Mesenteric fat pad (tissue), 1 donor: ENCODE measurements at regions not wholly inside any gene's neighbourhood (a gene's known extent, or its start where the extent isn't known, plus 50 kb on each side); places are given as distances from the start of the nearest gene placed in this dataset.

Experiments used
- DNase-seq: peaks from one replicate; pipeline ENCODE4 v3.0.0-alpha.2; 2020; ENCODE audit warnings: low spot score
- donor health status: DM: yes; HTN: yes; CAD: no.

DNA sequence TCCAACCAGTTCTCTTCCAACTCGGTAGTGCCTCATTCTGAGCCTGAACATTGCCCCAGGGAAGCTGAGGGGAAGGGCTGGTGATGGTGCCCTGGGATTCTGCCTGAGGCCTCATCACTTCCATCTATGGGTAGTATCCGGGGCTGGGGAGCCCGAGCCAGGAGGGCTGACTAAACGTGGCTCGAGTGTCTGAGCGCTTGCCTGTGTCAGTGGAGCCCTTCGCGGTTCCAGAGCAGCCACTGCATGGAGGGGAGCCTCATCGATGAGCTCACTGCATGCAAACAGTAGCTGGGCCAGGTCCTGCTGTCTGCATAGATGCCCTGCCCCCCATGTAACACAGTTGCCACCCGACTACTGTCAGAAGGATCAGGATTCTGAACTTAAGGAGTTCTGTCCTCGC lies 129.3 kb downstream of the GLI2 start:
- DNase-seq = no peak

DNA sequence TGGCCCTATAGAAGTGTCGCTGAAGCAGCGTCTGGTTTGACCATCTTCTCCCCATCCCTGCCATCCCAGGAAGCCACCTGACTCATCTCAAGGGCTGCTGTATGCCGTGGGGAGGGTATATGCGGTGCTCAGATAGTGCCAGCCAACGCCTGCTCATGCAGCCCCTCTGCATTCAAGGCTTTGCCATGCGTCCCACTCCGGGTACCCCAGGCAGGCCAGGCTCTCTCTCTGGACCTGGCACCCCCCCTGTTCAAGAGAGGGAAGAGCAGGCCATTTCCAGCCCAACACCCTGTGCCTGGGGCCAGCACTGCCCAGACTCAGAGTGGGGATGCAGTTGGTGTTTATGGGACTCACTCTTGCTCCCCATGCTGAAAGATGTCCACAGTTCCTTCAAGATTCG lies 130.0 kb downstream of the GLI2 start:
- no peak for DNase-seq

DNA sequence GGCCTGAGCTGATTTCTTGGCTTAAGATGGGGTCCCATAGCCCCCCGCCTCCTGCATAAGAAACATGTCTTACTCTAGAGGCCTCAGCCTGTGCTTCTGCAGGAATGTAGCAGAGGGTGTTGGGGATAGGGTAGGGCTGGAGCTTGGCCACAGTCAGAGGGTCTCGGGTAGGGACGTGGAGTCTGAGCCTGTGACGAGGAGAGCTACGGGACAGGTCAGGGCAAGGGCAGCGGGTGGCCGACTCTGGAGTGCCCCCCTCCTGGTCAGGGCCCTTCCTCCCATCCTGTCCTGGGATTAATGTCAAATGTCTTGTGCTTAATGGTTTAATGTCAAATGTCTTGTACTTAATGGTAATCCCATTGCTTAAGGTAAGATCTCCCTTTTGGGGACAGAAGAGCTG lies 130.4 kb downstream of the GLI2 start:
- no peak for DNase-seq

DNA sequence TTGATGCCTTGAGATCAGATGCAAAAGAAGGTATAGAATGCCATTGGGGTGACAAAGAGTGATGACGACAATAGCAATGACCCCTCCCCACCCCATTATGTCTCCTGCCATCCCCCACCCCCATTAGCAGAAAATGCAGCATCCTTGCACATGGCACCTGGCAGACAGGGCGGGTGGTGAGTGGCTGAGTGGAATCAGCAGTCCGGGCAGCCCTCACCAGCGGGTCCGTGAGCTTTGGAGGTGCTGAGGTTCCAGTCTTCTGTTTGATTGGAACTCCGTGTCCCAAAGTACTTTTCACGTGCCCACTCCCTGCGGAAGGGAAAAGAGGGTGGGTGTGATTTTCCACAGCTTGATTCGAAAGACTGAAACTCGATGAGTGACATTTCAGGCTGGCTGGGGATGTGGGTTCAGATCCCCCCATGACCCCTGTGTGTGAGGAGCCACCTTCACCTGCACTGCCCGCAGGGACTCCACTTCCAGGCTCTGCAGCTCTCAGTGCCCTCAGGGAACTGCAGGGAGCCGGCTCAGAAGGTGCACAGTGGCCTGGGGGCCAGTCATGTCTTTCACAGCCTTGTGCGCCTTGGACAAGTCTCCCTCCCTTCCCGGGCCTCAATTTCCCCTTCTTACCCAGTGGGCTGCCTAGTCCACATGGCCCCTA lies 130.9 kb downstream of the GLI2 start:
- no peak for DNase-seq

DNA sequence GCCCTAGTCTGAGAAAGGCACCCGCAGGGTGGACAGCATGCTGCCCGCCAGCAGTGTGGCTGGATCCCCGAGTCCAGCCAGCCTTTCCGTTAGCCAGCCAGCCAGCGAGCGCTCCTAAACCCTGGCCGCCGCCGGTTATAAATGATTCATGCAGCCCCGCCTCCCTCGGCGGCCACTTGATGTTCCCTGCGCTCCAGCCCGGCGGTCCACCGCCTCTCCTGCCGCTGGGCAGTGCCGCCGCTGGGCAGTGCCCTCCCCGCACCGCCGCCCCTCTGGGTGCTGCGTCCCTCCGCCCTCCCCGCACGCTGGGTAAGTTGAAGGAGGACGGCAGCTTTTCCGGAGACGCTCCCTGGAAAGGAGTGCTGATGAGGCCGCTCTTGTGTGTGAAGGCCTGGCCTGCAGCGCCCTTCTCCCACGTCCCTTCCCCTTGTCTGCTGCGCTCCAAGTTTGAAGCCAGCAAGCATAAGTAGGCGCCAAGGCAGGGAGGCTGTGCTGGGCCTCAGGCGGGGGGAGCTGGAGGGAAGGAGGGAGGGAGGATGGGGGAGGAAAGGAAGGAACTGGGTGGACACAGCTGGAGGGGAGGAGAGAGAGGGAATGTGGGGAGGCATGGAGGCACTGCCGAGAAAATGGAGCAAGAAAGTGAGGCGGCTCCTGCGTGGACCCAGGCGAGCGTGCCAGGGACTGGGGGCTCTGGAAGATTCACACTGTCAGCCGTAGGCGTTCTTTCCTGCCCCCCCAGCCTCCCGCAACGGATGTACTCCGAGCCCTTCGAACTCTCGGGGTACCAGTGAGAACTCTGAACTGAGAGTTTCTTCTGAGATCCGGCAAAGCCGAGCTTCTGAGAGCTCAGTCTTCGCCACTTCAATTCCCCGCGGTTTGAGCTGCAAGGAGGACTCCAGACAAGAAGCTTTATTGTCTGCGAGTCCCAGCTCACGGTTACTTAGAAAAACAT lies 131.9 kb downstream of the GLI2 start:
- DNase-seq = no peak

DNA sequence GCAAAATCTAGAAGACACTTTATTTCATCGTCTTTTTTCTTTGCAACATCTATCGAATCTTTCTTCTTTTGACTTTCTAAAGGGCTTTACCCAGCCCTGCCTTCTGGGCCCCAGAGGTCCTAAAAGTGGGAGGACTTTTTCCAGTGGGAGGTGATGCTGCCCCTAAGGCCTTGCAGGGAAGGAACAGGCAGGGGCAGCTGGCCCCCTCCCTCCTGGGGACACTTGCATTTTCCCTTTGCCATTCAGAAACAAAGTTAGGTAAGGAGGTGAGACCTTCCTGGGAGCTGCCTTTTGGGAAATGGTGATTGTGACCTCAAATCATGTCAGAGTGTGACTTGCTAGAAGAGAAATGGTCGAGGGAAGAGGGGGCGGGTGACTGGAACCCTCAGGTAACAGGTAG lies 132.7 kb downstream of the GLI2 start:
- no peak for DNase-seq

DNA sequence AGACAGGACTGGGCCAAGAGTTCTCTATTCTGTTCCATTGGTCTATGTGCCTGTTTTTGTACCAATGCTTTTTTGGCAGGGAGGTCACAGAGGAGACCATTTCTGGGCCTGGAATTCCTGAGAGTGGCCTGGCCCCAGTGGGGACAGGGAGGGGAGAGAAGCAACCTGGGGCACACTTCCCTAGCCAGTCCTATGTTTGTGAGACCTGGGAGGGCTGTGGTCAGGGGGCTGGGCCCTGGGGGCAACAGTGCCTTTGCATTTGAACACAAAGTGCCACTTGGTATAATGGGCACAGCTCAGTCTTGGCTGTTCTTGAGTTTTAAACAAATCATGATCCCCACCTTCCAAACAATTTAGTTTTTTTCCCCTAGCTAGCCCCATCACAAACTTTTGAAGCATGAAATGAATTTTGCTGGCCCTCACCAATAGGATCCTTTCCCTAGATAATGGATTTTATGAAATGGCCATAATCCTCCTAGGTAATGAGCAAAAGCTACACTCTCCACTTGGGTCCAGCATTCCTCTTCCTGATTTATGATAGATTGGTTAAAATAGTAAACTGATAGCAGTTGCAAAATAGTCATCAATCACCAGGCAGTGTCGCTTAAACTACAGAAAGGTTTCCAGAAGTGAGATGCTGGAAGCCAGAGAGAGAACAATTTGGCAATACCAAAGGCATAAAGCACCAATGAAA lies 133.5 kb downstream of the GLI2 start:
- DNase-seq = no peak

DNA sequence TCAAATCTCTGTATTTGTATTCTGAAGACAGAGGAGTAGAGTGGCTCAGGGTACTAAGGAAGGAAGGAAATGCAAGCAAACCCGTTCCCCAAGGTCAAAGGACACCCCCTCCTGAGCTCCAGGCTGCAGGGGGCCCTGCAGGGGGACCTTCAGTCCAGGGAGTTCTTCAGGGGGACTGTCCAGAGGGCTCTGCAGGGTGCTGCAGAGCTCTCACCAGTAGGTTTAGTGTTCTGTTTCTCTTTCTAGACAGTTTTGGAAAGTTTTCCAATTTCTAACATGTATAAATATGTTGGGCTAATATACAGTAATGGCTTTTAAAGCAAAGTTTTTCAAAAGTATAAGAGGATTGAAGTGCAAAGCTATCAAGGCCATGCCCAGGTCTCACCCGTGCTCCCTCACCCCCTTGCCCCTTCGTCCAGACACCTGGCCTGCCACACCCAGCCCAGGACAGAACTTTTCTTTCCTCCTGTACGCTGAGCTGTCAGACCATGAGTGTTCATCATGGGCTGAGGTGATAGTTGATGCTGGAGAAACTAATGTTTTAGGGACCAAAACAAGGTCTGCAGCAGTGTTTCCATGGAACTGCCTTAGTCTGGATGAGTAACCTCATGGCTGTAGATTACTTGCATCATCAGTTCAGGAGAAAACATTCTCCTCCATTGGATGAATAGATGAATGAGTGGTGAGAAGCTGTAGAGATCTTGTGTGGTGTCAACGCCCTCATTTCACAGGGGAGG lies 134.2 kb downstream of the GLI2 start:
- DNase-seq = no peak

DNA sequence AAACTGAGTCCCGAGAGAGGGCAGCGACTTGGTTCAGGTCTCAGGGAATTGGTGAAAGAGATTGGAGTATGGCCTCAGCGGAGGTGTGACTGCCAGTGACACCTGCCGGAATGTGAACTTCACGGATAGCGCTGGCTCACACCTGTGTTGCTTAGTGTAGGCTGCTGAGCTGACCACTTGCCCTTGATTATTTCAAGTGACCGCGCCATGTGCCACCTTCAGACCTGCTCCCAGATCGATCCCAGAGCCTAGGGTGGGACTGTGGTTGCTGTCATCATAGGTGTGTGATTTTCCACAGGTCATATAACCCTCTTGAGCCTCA lies 134.8 kb downstream of the GLI2 start:
- DNase-seq = no peak

DNA sequence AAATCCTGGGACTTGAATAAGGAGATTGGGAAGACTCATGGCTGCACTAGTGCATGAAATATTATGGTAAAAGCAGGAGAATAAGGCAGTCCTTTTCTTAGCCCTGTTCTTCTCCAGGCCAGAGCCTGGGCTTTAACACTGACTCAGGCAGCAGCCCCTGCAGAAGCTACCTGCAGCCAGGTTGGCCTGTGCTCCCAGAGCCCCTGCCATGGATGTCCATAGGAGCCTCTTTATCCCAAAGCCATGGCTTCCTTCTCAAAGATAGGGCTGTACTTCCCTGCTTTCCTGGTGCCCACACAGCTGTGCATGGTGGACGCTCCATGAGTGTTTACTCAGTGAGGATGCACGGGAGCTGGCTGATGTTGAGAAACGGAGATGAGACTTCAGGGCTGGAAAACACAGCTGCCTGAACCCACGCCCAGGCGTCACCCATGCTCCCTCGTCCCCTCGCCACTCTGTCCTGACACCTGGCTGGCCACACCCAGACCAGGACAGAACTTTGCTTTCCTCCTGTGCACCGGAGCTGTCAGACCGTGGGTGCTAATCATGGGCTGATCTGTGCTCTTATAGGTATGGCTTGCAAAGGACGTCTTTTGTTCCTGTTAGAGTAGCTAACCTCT lies 135.5 kb downstream of the GLI2 start:
- no peak for DNase-seq

DNA sequence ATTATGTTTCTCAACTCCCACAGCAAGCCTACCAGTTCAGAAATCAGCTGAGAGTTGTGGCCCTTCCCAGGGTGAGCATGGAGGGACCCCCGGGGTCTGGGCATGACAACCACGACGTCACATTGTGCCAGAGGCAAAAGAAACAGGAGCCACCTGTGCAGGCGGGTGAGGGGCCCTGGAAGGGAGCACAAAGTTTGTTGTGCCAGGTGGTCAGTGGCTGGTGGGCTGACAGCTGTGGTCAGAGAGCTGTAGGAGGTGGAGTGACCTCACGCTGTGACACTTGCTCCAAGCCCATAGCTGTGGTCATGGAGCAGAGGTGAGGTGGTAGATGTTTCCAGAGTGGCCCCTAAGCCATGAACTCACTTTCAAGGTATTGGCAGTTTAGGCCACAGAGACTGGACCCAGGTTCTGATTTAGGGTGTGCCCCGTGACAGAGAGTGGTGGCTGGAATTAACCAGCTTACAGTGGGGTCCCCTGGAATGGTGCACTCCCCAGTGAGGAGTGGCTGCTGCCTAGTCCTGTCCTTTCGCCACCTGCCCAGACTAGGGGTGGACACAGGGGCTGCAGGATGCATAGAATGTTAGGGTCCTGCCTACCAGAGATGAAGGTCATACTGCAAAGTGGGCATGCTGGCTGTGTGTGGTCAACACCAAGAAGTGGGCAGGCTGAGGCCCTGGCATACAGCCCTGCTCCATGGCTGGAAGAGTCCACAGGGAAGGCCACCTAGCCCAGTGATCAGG lies 136.4 kb downstream of the GLI2 start:
- no peak for DNase-seq

DNA sequence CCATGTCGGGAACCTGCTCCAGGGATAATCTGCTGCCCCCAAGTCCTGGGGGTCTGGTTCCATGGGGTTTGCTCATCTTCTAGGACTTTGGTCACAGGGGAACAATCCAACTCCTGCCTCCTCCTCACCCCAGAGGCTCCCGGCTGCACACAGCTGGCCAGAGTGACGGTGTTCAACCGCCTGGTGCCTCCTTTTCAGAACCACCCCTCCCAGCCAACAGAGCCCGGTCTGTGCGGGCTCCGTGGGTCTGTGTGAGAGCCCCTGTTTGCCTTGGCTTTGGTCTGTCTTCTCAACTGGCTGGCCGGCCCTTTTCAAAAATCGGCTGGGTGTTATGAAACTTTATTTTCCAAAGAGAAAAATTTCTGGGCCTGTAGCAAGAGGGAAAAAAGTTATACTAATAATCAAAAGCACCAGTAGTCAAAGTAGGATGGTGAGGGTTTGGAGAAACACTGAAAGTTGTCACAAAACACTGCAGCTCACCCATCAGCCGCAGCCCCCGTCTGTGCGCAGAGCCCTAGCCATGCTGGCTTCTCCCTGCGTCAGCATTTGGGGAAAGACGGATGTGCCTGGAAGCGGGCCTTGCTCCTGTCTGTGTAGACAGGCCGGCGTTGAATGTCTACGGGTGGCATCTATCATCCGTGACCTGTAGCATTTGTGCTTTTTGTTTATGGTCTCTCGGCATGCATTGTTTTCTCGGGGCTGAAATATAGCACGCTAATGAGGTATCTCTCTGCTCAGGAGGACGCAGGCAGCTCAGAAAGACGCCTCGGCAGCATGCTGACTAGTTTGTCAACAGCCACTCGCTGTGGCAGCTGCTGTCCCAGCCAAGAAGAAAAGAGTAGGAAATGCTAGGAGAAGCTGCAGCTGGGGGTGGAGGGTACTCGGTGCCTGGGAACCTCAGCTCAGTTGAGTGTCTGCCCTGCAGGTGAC lies 138.6 kb downstream of the GLI2 start:
- DNase-seq = no peak

DNA sequence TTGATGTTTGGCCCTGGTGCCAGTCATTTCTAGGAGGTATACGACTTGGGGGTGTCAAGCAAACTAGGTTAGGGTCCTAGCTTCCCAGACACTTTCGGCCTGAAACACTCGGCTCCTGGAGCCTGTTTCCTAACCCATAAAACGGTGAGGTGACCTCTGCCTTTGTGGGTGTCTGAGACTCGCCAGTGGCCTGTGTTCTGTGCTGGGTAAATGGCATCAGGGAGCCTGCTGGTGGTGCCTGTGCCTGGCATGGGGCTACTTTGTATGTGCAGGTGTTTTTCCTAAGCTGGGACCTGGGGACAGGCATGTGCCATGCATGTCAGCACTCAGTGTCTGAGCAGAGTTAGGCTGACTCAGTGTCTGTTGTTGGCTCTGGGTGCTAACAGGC lies 139.2 kb downstream of the GLI2 start:
- no peak for DNase-seq

DNA sequence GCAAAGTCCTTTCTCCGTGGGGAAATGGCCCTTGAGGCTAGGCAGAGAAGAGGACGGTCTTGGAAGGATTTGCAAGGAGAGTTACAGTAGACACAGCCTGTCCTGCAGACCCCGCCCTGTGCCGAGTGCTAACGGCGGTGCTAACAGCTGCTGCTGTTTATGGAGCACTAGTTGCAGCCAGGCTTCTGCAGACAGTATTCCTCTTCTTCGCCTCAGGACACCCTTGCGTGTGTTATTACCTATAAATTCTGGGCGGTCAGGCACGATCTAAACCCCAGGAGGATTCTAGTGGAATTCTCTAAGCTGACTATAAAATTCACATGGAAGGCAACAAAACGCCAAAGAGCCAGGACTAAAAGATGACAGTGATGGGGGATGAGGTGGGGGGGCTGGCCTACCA lies 139.8 kb downstream of the GLI2 start:
- DNase-seq = no peak

DNA sequence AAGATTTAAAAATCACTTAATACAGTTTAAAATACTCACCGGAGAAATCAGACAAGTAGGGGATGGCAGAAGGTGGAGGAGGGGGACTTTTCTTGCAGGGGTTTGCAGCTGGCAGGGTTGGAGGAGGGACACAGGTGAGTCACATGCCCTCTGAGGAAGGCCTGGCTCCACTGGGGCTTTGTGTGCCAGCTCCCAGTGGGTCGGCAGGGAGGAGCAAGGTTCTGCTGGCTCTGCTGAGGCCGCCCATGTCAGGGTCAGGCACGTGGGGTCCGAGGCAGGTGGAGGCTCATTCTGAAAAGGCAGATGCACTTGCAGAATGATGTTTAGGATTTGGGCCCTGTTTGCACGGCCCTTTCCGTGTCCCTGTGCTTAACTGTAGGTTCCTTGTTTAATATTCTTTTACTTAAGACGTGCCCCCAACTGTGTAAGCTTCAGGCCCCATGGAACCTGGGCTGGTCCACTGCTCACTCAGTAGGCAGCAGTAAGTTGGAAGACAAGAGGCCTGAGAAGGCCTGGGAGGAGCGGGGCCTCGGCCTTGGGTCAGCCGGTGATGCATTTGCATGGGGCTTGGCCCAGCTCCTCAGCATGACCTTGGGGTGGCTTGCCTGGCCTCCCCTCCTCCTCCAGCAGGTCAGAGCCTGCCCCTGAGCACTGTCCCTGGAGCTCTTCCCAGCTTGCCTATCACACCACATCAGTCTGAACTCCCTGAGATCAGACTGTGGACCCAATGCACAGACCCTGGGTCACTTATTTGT lies 141.0 kb downstream of the GLI2 start:
- no peak for DNase-seq

DNA sequence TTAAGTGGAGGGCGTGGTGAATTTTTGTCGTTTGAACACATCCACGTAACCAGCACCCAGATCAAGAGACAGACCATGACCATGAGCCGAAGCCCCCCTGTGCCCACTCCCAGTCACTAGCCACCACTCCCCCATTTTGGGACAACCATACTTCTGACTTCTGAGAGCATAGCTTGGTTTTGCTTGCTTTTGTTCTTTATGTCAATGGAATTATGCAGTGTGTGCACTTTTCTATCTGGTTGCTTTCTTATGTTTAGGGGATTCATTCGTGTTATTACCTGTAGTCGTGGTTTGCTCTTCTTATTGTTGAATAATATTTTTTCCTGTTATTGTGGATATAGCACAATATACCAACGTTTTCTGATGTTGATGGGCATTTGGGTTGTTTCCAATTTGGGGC lies 141.7 kb downstream of the GLI2 start:
- no peak for DNase-seq

DNA sequence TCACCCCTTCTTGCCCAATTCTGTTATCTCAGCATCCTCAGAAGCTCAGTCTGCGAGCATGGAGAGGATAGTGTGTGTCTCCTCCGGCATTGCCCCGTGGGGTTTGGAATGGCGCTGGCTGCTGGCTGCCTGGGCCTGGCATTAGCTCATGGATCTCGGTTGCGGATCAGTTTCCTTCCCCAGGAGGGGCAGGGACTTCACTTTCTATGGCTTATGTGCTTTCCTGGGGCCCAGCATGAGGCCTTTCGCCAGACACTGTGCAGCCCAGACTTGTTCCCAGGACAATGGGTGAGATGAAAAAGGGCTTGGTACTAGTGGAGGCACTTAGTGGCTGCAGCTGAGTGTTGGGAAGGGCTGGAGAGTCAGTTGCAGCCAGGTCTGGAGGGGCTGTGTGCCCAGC lies 143.3 kb downstream of the GLI2 start:
- DNase-seq = no peak

DNA sequence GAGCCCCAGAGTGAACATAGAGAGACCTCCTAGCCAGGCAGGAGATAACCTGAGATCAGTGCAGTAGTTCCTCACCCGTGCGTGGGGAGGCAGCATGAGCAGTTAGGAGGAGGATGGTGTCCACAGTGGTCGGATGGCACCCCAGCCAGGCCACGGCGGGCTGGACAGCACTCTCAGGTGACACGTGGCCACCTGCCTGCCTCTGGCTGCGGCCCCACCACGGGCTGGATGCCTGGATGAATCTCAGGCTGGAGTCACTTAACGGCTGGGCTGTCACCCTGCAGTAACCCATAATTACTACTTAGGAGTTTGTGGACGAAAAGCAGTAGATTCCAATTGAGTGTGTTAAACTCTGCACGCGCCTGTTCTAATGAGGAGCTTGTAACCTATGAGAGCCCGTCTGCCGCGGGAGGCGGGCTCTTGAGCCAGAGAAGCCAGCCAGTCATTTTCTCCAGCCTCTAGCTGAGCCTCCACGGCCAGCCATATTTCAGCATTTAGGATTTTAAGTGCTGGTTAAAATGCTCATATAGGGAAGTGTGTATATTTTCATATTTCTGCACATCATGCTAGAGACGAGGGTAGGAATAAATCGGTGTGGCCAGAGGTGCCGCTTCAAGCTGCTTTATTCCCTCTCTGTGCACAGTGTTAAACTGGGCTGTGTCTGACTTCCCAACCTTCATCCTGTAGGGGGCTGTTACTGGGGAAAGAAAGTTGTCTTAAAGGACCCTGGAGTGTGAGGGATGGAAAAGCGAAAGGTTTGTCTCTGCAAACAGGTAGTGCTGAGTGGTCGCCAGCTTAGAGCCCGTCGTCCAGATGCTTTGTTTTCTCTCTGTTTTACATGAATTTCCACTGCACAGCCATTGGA lies 144.0 kb downstream of the GLI2 start:
- no peak for DNase-seq
